ENCODE measurements at regions not wholly inside any gene's neighbourhood (a gene's known extent, or its start where the extent isn't known, plus 50 kb on each side); places are given as distances from the start of the nearest gene placed in this dataset.
A peak's percentile ranks its signal among the peaks of the same experiment; 100 is the strongest.
"Not testable (repeated sequence)": the region's sequence is repeated elsewhere in the genome, so short reads cannot be mapped to it uniquely, and the experiment has no call there.

- peak in 1 of 2 experiments; percentile 10 for DNase-seq
Observed at GRCh38 chr22:48912356-48913066, 915.2 kb downstream of the BRD1 start.

GRCh38 chr22:48911647-48912046 is 916.0 kb downstream of the BRD1 start:
- DNase-seq = not testable (repeated sequence)

- DNase-seq = peak in 1 of 2 experiments; percentile 7
Observed at GRCh38 chr22:48911067-48911466, 916.6 kb downstream of the BRD1 start.

- DNase-seq = no peak
Observed at GRCh38 chr22:48908547-48908946, 919.1 kb downstream of the BRD1 start.

GRCh38 chr22:48907591-48907990 is 920.1 kb downstream of the BRD1 start:
- DNase-seq = no peak

GRCh38 chr22:48906216-48906835 is 921.3 kb downstream of the BRD1 start:
- DNase-seq = no peak

- DNase-seq = no peak
Observed at GRCh38 chr22:48905206-48905975, 922.3 kb downstream of the BRD1 start.

- no peak for DNase-seq
Observed at GRCh38 chr22:48902983-48903650, 924.6 kb downstream of the BRD1 start.

DNA sequence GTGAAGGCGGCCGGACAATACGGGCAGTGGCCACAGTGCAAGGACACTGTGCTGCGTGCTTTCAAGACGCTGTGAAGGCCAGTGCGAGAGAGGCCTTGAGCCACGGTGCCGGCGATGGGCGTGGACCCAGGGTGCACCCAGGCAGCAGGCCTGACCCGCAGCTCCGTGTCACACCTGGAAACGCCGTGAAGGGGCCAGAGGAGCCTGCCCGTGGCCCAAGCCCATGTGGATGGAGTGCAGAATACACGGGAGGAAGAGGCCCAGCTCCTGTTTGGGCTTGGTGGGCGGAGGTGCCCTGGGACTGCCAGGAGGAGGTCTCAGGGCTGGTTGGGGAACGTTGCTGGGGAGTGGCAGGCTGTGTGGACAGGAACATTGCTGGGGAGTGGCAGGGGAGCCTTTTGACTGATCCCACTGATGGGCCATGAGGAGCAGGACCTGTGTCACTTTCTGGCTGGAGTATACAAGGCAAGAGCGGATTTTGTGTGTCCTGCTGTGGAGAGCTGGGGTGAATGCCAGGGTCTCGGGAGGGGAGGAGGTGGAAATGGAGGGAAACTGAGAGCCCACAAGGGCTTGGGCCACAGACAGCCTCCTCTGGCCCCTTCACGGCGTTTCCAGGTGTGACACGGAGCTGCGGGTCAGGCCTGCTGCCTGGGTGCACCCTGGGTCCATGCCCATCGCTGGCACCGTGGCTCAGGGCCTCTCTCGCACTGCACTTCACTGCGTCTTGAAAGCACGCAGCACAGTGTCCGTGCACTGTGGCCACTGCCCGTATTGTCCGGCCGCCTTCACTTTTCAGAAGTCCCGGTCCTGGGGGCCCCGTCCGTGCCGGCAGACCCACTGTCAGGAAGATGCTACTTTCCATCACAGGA is 925.4 kb downstream of the BRD1 start:
- no peak for DNase-seq

- no peak for DNase-seq
Observed at GRCh38 chr22:48901324-48901723, 926.3 kb downstream of the BRD1 start.

GRCh38 chr22:48900626-48901025 is 927.0 kb downstream of the BRD1 start:
- DNase-seq = no peak

DNA sequence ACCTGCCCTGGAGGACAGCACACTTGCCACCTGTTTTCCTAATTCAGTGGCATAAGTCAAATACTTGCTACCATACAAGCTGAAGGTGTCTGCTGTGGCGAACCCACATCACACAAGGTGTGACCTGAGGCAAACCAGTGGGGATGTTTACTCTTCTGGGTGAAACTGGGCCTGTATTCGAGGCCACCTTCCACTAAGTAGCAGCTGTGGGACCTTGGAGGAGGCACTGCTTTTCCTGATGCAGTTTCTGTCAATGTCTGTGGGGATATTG is 927.4 kb downstream of the BRD1 start:
- DNase-seq = no peak

DNA sequence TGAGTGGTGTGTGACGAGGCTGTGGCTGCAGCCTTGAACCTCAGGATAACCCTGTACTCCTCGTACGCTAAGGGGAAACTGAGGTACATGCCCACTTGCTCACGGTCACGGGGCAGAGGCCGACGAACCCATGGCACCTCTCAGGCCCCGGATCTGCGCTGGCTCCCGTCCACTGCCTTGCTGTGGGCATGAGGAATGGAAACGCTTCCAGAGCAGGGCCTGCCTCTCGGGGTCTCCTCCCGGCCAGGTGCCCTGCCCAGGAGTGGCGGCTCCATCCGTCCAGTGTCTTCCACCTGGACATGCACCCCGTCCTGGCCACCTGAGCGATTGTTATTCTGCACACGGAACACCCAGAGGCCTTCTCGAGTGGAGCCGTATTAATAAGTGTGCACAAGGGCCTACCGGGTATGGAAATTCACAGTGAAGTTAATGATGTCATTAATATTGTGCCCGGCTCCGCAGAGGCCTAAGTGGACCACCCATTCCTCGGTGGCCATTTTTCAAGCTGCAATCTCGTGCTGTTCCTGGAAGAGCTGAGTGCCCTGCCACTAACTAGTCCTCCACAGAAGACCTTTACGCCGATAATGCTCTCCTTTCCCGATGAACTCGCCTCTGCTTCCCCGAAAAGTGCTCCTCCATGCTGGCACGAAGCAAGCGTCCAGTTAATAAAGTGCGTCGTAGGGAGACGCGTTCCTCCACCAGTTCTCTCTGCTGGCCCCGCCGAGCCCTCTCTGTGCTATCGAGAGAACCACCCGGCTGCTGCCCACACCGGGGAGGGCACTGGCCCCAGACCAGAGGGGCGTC is 927.9 kb downstream of the BRD1 start:
- no peak for DNase-seq

GRCh38 chr22:48898524-48899250 is 929.0 kb downstream of the BRD1 start:
- DNase-seq = no peak

DNA sequence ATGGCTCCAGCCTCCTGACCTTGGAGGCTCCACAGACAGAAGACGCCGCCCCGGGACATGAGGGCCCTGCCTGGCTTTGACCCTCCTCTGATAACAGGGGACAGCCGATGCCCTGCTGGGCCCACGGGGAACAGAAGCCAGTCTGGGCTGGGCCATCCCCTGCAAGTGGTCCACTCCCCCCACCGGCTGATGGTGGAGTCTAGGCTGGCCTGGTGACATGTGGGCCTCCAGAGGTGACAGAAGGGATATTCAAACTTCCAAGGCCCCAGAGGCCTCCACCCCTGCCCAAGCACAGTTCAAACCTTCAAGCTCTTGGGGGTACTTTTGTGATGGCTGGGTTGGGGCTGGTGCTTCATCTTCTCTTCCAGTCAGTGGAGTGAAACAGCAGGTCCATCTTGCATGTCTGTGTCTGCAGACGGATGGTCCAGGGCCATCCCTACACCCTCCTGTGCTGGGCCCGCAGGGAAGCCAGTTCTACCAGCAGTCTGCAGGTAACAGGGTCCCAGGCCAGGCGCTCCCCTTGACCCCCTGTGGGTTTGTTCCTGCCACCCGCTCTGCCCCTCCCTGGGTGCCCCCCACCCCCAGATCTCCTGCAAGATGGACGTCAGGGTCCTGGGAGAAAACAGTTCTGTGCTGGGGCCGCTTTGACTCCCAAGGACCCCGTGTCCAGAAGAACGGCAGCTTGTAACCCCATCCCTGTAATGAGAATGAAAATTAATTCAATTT is 929.9 kb downstream of the BRD1 start:
- no peak for DNase-seq

DNA sequence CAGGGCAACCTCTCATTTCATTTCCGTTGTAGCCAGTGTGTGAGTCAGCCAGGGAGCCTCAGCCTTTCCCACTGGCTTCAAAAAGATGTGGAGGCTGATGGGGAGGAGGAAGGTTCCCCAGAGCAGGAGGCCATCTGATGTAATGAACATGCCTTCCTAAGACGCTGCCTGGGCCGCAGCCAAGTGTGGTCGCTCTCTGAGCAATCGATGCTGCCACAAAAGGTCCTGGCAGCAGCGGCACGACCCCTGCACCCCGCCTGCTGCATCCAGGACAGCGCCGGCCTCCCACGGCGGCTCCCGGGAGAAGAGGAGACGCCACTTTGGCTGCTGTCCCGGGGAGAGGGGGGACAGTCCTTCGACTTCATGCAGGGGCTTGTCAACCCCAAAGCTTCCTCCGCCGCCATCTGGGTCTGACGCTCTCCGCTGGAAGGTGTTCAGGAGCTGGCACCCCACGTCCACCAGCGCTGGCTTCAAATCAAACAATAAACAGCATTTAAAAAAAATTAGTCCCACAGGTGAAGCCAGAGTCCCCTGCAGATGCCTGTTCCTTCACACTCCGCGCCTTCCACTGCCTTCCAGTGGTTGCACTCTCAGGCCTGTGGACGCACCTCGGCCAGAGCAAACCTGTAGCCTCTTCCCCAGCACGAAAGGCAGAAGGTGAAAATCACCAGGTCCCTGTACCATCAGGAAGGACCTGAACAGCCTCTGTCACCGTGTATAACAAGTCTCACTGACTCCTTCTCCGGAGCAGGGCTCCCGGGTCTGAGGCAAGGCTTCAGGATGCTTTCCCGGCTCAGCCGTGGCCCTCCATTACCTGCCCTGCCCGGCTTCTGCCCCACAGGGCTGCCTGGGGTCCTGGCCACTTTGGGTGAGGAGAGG is 930.7 kb downstream of the BRD1 start:
- DNase-seq = no peak

GRCh38 chr22:48895831-48896765 is 931.6 kb downstream of the BRD1 start:
- no peak for DNase-seq

DNA sequence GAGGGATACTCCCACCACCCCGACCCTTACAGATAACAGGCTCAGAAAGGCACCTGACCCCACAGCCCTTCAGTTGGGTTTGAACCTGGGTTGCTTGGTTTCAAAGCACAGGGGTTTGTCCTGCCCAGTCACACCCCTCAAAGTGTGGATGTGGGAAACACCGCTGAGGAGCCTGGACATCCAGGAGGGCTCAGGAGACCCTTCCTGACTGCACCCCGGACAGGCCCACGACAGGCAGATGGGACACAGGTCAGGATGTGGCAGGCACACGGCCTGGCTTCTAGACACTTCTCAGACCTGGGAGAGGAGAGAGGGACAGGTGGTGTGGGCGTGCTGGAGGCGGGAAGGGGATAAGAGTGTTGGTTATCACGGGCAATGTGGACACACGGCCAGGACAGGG is 932.3 kb downstream of the BRD1 start:
- no peak for DNase-seq

Data from activated T-cell treated with anti-CD3 and anti-CD28 coated beads, Interleukin-2, amount 50 U/mL, for 48 hours (primary cell).